ENCODE measurements at regions not wholly inside any gene's neighbourhood (a gene's known extent, or its start where the extent isn't known, plus 50 kb on each side); places are given as distances from the start of the nearest gene placed in this dataset.

- no peaks in the 10 kb centered on the region for H3K4me1 ChIP-seq (ENCODE audit: control insufficient read depth, extremely low read depth, insufficient read depth, low read length)
- dilution Hi-C loops (cut with MboI; ENCODE audit: extremely low pct_ligation_motif_present, low sequenced_read_pairs) (no loop called here), intact Hi-C loops (cut with micrococcal nuclease) (no loop called here)
- no peaks in the 10 kb centered on the region for H3K36me3 ChIP-seq (ENCODE audit: control insufficient read depth in 2 of 2, extremely low read depth in 1 of 2, insufficient read depth in 2 of 2, low read length in 2 of 2)
- H3K9me1 ChIP-seq (replicated peaks; ENCODE audit: control insufficient read depth, extremely low read depth, insufficient read depth, low read length), result no peaks in the 10 kb centered on the region
- DNase-seq (ENCODE audit: low read depth, low spot score) (no peak), FAIRE-seq (no peak)
- no peaks in the 10 kb centered on the region for H3K27me3 ChIP-seq (ENCODE audit: control insufficient read depth in 2 of 2, insufficient read depth in 2 of 2, low read length in 2 of 2)
- H3K79me2 ChIP-seq (ENCODE audit: control insufficient read depth, insufficient read depth, low read length), result no peaks in the 10 kb centered on the region
- ChIA-PET POLR2A (no interaction called here), CTCF (no interaction called here)
- H3K4me3 ChIP-seq (replicated peaks in 1 of 3; ENCODE audit: insufficient read depth in 1 of 3, low read depth in 1 of 3, low read length in 3 of 3), result no peak overlapping the region
- no peak overlapping the region for H2AFZ ChIP-seq (ENCODE audit: low read depth, low read length)
- no peaks in the 10 kb centered on the region for H3K9me3 ChIP-seq (replicated peaks; ENCODE audit: control insufficient read depth, insufficient read depth, low read length)
- no peaks in the 10 kb centered on the region for H4K20me1 ChIP-seq (replicated peaks; ENCODE audit: control insufficient read depth, extremely low read depth, insufficient read depth, low read length)
- BruUV-seq (replicated peaks), result no TSS peak
- no peak overlapping the region for H3K9ac ChIP-seq (replicated peaks; ENCODE audit: extremely low read depth, insufficient read depth, low read length)
- no peak for TF ChIP-seq POLR2A (IDR thresholded peaks at IDR 0.05; ENCODE audit: low read depth, low read length)
- no peak for TF ChIP-seq MYC (IDR thresholded peaks at IDR 0.05; ENCODE audit: low read depth, low read length)
- TF ChIP-seq, protein P1, sequence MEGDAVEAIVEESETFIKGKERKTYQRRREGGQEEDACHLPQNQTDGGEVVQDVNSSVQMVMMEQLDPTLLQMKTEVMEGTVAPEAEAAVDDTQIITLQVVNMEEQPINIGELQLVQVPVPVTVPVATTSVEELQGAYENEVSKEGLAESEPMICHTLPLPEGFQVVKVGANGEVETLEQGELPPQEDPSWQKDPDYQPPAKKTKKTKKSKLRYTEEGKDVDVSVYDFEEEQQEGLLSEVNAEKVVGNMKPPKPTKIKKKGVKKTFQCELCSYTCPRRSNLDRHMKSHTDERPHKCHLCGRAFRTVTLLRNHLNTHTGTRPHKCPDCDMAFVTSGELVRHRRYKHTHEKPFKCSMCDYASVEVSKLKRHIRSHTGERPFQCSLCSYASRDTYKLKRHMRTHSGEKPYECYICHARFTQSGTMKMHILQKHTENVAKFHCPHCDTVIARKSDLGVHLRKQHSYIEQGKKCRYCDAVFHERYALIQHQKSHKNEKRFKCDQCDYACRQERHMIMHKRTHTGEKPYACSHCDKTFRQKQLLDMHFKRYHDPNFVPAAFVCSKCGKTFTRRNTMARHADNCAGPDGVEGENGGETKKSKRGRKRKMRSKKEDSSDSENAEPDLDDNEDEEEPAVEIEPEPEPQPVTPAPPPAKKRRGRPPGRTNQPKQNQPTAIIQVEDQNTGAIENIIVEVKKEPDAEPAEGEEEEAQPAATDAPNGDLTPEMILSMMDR (IDR thresholded peaks at IDR 0.05; ENCODE audit: extremely low read depth in 1 of 2, insufficient read depth in 1 of 2, low read depth in 1 of 2, low read length in 2 of 2), result no peak
- TF ChIP-seq EZH2 (IDR thresholded peaks at IDR 0.05; ENCODE audit: borderline replicate concordance, low read depth, low read length, severe bottlenecking), result no peak
- no peak for TF ChIP-seq JUN (IDR thresholded peaks at IDR 0.05; ENCODE audit: borderline replicate concordance, insufficient read depth, insufficient read length, low read depth)
- no peak for TF ChIP-seq GATA2 (IDR thresholded peaks at IDR 0.05; ENCODE audit: insufficient read depth, insufficient read length, low read depth, low read length)
- TF ChIP-seq POLR2AphosphoS5 (IDR thresholded peaks at IDR 0.05; ENCODE audit: insufficient read depth, low read depth, low read length), result no peak
- no peak for TF ChIP-seq FOS (IDR thresholded peaks at IDR 0.05; ENCODE audit: borderline replicate concordance, insufficient read depth, low read length)
- TF ChIP-seq, protein P2, sequence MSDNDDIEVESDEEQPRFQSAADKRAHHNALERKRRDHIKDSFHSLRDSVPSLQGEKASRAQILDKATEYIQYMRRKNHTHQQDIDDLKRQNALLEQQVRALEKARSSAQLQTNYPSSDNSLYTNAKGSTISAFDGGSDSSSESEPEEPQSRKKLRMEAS (IDR thresholded peaks at IDR 0.05; ENCODE audit: insufficient read depth, insufficient read length), result no peak
- no peak overlapping the region for H3K27ac ChIP-seq (ENCODE audit: insufficient read depth, low read depth, low read length)
- H3K4me2 ChIP-seq (ENCODE audit: insufficient read depth, low read length), result no peak overlapping the region
Observed at GRCh38 chr1:95301614-95302013, 67.6 kb downstream of the RWDD3 start.

Measured in endothelial cell of umbilical vein (primary cell).